ENCODE measurements at regions not wholly inside any gene's neighbourhood (a gene's known extent, or its start where the extent isn't known, plus 50 kb on each side); places are given as distances from the start of the nearest gene placed in this dataset.

DNA sequence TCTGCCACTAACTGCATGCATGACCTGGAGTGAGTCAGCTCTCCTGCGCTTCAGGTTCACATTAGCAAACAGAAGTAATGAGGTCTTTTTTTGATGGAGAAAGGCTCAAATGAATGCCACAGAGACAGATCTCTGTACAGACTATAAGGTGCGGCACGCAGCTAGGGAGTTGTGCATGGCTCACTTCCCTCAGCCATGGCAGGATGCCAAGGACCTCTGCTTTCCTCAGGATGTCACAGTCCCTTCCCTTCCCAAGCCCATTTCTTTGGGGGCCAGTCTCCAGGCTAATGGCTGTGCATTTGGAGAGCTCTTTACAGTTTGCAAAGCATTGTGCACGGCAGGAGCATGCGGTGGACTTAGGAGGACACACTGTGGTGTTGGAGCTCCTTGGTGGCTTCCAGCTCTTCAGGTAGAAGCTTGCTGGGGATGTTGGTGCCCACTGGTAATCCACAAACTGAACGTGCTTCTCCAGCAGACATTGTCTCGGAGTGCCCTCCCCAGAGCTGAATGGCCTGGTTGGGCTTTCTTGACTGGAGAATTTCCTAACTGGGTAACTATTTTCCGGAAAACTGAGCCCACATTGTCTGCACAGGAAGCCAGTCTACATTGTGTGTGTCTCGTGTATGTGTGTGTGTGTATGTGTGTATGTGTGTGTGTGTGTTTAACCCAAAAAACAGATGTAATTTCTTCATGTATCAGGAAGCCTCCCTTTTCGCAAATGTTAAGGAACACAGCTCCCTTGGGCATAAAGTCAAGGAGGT, 172.5 kb upstream of the TLE3 start:
- no peak for DNase-seq (ENCODE audit: low spot score)
- peak; percentile 61 for FAIRE-seq

DNA sequence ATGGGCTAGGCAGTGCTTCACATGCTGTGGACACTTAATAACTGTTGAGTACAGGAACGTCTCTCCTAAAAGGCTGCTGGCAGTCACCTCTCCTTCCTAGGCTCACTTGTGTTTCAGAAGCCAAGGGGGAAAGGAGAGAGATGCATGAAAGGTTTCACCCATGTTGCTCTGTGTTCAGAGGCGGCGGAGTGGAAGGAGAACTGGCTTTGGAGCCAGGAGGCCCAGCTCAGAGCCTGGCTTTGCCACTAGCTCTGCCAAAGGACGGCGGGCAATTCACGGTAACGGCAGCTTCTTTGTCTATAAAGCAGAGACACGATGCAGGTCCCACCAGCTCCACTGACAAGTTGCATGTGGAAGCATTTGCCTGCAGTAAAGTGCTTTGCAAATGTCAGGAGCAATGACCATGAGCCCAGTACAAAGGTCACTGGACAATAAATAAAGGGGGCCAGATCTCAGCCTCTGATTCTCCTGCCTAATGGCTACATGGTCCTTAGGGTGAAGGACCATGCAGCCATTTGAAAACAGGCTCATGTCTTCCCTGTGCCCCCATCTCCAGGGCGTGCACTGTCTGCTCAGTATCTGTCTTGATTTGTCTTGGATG, 171.7 kb upstream of the TLE3 start:
- FAIRE-seq (peak; percentile 77), DNase-seq (ENCODE audit: low spot score) (no peak)

DNA sequence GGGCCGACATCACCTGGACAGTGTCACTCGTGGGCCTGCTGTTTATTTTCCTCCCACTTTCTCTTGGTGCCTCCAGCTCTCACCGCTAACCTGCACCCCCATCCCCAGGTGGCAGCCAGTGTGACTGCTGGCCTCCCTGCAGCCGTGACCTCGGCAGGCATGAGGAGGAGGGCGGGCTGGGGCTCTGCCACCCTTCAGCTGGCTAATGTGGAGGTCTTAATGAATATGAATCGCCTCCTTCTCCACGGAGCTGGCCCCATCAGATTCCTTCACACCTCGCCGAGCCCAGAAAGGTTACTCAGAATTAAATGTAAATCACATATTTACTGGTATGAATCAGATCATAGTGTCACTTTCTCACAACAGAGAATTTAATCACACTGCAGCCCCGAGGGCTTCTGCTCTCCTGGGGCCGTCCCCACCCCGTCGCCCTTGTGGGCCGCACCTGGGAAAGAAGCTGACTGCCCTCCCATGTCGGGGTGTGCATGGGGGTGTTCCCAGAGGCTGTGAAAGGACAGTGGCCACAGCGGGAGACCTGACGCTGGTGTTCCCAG, 171.1 kb upstream of the TLE3 start:
- FAIRE-seq: no peak
- DNase-seq (ENCODE audit: low spot score): no peak

DNA sequence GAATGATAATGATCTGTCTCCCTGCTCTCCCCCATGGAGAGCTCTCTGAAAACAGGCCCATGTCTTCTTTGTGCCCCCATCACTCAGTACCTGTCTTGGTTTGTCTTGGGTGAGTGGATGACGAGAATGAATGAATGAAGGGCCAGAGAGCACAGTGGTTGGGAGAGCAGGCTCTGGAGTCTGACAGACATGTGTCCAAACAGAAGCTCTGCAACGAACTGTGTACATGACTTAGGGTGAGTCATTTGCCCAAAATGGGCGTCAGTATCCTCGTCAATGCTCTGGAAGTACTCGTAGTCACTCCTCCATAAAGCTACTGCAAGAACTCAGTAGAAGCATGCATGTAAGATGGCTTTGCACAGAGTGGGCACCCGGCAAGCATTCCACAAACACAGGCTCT, 170.2 kb upstream of the TLE3 start:
- no peak for FAIRE-seq
- DNase-seq (ENCODE audit: low spot score): no peak

DNA sequence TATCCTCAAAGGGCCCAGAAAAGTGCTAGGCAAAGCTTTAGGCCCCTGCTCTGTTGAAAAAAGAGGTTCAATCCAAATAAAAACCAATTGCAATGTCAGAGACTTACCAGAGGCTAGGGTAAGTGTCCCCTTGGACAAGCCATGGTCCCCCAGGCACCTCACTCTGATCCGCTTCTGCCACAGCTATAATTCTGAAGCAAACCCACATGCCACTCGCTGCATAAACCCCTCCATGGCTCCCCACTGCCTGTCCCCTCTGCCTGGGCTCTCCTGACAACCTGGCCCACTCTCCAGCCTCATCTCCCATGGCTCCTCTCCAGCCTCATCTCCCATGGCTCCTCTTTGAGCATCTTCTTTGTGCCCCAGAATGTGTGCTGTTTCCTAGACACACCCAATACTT, 169.6 kb upstream of the TLE3 start:
- DNase-seq (ENCODE audit: low spot score) (no peak), FAIRE-seq (no peak)

DNA sequence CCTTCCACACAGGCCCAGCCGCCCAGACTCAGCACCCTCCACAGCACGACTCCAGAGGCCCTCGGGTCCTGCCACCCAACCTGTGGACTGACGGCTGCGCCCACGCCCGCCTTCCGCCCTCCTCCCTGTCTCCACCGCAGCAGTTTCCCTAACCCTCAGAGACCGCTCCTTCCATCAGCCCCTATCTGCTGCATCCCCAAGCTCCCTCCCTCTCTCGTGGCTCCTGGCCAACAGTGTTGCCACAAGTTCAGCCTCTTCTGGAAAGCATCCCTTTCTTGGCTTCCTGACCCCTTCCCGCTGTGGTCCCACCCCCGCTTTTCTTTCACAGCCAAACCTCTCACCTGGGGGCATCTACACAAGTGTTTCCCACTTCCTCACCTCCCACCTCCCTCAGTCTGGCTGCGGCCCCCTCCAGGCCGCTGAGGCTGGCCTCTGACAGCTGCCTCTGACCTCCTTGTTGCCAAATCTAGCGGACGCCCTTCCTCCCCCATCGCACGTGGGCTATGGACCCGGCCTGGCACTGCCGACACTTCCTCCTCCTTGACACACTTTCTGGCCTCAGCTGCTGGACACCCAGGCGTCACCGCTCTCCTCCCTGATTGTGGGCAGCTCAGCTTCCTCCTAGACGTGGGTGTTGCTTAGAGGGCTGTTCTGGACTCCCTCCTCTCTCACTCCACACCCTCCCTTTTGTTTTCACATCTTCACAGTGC, 168.8 kb upstream of the TLE3 start:
- FAIRE-seq (peak; percentile 97), DNase-seq (ENCODE audit: low spot score) (peak; percentile 69)

DNA sequence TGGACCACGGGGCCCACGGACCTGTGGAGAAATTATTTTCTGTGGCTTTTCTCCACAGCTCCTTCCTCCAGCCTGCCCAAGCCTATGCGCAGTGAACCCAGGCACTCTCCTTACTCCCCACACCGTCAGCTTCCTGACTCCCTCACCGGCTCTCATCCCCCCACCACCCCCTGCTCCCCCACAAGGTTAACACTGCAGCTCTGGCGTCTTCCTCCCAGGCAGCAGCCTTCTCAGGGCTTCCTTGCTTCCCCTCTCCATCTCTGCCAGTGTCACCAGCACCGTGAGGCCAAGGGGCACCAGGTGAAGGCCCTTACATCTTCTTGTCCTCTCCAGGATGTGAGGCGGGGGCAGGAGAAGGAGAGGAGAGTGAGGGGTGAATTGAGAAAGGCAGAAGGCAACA, 168.3 kb upstream of the TLE3 start:
- FAIRE-seq: no peak
- no peak for DNase-seq (ENCODE audit: low spot score)

DNA sequence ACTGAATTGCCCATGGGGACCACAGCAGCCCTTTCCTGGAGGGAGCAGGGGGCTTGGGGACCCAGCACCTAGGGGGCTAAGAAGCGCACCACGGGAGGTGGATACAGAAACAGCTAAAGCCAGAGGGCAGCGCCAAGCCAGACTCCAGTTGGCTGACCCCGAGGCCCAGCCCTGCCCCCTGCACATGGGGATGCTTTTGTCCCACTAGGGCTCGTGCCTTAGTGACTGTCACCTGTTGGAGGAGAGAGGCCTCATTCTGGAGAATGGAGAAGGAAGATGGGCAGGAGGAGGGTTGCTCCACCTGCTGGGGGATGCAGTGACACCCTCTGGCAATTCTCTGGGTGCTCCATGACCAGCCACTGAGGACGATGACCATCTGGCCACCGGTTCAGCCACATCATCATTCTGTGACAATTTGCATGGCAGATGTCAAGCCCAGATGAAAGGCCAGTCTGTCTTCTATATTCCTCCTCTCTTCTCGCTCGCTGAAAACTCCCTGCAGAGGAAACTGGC, 167.8 kb upstream of the TLE3 start:
- DNase-seq (ENCODE audit: low spot score): no peak
- no peak for FAIRE-seq

DNA sequence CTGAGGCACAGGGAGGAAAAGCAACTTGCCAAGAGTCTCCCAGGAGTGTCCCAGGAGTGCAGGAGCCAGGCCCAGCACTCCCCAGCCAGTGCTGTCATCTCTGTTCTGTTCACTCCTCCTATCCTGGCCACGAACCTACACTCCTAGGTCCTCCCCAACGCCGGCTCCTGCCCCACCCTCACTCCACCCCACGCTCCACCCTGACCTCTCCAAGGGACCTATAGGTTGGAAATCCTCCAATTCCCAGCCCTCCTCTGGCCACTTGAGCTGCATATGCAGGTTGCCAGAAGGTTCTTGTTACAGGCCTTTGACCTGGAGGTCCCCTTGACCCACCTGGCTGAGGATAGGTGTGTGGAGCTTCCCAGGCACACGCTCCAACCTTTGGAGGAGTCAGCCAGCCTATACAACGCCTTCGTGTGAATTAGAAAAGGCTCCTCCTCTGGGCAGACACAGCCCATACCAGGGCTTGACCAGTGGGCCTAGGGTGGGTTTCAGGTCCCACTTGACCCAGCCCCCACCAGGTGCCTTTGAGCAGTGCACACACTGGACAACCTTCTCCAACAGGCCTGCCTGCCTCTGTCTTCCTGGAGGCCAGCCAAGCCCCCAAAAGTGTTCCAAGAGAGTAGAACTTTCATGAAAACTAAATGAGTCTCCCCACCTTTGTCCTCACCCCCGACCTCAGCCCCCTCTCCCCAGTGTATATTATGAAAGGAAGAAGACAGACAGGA, 167.2 kb upstream of the TLE3 start:
- DNase-seq (ENCODE audit: low spot score) (no peak), FAIRE-seq (no peak)

DNA sequence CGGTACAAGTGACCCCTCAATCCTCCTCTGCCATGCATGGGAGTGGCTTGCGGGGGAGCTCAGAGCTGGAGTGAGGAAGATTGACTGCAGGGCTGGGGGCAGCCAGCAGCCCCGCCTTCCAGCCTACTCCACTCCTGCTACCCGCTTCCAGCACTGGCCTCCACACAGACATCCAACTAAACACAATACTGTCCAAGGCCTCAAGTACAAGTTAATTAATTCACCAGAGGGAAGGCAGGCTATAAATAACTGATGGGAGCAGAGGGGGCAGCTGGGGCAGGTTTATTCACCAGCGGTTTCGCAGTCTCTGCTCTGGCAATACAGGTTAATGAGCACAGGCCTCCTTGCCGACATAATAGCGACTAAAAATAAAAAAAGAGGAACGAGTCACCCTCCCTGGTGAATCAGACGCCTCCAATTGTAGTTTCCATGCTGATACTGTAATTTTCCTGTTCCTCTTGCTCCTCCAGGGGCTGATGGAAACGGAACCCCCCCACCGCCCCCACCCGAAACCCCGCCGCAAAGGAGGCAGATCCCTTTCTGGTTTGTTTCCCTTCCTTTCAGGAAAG, 166.4 kb upstream of the TLE3 start:
- no peak for FAIRE-seq
- DNase-seq (ENCODE audit: low spot score): no peak

DNA sequence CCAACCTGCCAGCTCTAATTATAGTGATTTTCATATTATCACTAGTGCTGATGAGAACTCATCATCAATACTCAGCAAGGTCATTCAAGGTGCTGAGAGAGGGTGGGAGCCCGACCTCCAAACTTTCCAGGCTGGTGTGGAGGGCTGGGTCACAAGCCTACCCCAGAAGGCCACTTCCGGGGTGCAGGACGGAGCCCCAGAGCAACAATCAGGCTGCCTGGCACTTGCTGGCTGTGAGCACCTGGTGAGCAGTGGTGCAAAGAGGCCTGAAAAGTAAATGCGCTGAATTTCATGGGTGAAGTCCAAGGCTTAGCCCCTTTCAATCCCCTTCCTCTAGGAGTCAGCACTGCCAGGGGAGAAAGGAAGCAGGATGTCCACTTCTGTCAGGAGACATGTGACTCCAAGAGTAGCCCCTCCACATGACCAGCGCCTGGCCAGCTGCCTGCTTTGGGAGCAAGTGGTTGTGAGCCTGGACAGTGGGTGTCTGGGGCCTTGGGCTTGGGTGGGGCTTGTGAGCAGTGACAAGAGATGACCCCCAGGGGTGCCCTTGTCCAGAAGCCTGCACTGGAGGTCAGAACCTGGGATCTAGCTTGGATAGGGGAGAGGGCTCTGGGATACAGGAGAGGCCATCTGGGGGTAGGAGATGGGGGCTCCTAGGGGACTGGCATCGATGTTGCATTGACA, 165.0 kb upstream of the TLE3 start:
- DNase-seq (ENCODE audit: low spot score) (no peak), FAIRE-seq (no peak)

DNA sequence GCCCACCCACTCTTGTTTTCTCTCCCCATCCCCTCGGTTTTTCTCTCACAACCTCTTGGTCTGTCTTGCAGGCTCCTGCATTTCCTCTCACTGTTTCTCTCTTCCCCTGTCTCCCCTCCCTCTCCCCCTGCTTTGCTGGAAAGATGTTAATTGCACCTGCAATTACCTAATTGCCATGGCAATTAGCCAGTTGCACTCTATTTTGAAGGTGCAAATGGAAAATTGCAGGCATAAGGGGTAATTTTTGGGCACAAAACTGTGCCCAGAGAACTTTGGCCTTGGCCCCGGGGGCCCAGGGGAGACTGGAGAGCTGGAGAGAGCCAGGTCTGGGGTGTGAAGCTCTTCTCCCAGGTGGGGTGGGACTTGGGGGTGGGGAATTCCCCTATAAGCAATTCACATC, 164.5 kb upstream of the TLE3 start:
- no peak for FAIRE-seq
- no peak for DNase-seq (ENCODE audit: low spot score)

DNA sequence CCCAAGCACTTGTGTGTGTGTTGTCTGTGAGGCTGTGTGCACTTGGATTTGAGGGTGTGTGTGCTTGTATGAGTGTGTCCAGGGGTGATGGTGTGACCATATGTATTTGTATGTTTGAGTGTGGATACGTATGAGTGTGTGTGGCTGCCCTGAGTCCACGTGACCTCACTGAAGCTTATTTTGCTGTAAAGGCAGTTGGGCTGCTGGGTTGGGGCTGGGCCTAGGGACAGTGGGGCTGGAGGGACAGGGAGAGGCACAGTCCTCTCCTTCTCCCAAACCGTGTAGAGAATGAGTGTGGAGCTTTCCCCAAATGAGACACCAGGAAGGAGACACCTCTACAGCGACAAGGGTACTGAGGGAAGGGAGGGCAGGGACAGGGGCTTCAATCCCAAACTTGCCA, 163.4 kb upstream of the TLE3 start:
- FAIRE-seq (peak; percentile 89), DNase-seq (ENCODE audit: low spot score) (no peak)

DNA sequence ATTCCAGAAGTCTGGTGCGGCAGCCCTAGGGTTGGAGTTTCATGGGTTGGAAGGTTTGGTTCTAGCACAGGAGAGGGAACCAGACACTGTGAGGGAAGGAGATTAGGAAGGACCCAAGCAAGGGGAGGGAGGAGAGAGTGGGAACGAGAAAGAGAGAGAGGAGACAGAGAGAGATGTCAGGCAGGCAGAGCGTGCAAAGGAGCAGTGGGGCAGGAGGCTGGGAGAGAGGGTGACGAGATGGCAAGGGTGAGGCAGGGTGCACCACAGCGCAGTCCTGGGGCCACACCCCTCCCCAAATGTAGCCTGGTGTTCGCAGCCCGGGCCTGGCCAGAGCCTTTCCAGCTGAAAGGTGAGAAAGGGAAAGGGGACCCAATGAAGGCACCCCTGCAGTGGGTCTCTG, 162.9 kb upstream of the TLE3 start:
- FAIRE-seq: no peak
- DNase-seq (ENCODE audit: low spot score): no peak

DNA sequence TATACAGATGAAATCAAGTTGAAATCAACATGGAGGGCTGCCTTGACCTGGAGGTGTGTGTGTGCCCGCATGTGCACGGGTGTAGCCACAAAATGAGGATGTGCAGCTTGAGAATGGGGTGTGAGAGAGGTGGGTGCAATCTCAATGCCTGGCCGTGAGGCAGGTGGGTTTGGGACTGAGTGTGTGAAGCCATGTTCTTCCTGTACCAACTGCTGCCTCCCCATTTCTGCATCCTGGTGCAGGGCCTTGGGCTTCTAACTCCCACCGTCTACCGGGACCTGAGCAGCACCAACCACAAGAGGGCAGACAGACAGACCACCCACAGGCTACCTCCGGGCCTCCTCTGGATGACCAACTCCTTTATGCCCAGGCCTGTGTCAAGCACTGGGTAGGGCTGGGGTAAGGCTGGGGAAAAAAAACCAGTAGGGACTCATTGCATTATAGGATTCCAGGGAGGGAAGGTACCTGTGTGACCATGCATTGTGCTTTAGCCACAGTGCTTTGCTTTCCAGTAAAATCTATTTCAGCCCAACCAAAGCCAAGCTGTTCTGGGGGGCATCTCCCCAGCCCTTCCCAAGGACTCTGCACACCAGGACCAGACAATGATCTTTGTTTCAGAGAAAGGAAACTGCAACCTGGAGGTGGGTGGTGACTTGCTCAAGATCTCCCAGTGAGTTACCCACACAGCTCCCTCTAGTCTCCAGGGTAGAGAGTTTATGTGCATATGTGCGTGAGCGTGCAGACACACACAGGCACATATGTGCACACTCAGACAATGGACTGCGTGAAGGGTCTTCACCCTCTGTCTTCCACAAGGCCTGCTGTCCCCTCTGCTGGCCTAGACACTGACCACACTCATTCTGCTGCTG, 162.2 kb upstream of the TLE3 start:
- FAIRE-seq (peak; percentile 74), DNase-seq (ENCODE audit: low spot score) (peak; percentile 44)

DNA sequence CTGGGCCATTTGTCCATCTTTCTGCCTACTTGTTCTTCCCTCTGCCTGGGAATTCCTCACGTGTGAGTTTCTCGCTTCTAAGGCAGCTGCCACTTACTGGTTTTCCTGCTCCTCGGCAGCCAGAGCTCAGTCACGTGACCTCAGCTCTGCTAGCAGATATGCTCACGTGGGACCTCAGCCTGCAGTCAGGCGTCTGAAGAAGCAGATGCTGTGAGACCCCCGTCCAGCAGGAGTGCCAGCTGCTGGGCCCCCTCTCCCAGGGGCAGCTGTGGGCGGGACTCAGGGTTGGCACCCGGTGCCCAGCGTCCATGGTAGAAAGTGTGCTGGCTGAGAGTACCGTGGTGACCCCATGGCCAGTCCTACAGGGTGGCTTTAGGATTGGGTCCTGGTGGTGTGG, 161.3 kb upstream of the TLE3 start:
- FAIRE-seq (no peak), DNase-seq (ENCODE audit: low spot score) (peak; percentile 53)

DNA sequence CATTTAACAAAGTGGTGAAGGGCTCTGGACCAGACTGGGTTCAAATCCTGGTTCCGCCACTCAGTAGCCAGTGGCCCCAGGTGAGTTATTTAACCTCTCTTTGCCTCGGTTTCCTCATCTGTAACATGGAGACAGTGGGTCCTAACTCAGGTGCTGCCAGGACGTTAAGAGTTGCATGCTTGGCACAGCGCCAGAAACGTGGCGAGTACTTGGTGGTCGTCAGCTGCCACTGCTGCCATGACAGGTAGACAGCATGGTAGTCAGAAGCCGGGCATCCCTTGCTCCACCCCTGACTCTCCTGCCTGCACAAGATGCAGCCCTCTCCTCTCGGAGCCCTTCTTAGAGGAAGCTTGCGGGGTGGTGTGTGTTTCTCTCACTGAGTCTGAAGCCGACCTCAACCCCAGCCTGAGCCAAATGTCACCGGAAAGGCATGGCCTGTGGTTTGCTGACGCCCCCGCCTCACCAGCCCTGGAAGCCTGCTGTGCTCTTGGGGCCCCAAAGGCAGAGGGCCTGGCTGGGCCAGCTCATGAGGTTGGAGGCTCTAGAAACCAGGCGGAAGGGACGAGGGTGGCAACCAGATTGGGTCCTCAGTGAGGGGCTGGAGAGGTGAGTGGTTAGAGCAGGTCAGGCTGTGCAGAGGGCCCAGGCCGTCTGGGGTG, 160.8 kb upstream of the TLE3 start:
- DNase-seq (ENCODE audit: low spot score) (peak; percentile 44), FAIRE-seq (peak; percentile 58)

DNA sequence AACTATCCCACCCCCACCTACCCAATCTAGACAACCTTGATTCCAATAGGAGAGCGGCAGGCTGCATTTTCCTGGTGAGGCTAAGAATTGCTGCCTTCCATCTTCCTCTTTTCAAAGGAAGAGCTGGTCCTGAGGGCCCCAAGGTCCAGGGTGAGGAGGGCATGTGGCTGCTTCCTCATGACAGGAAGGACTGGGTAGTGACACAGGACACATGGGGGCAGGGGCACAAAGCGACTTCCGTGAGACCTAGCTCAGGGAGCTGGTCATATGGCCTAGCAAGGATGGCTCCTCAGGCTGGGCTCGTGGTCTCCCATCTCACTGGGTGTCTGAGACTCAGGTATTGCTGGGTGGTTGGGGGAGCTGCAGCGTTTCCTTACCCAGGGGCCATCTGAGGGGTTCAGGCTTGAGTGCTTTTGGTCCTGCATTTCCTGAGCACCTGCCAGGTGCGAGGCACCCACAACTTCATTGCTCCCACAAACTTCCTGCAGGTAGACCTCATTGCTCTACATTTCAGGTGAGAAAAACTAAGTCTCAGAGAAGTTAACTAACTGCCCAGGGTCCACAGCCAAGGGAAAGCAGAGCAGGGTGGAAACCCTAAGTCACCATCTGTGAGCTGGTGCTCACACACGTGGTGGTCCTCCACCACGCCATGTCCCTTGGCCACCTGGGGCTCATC, 160.0 kb upstream of the TLE3 start:
- DNase-seq (ENCODE audit: low spot score) (no peak), FAIRE-seq (no peak)

DNA sequence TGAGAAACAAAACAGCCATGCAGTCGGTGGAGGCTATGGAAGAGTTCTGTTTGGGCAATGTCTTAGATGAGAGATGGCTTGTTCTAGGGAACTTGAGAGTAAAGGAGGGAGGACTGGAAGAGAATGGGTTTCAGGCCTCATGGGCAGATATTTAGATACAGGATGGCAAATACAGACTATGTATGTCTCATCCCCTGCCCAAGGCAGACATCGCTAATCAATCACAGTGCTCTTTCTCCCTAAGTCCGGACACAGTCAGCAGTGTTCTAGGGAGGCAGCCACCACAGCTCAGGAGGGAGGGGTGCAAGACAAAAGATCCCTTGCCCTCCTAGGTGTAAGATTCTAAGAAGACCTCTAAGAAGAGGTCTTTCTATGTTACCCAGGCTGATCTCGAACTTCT, 159.3 kb upstream of the TLE3 start:
- FAIRE-seq (no peak), DNase-seq (ENCODE audit: low spot score) (no peak)
